Type B pancreatic cell (in vitro differentiated cells): ENCODE measurements at regions not wholly inside any gene's neighbourhood (a gene's known extent, or its start where the extent isn't known, plus 50 kb on each side); places are given as distances from the start of the nearest gene placed in this dataset.
A peak's percentile ranks its signal among the peaks of the same experiment; 100 is the strongest.

Experiments used
- DNase-seq: peaks from one replicate; pipeline ENCODE4 v3.0.0; 2021; ENCODE audit warnings: mixed read lengths; ENCODE audit not compliant: unreplicated experiment; ENCODE audit errors: extremely low spot score
- H3K27ac Mint-ChIP-seq: 2 replicates; pipeline ENCODE4 v1.8.0; 2021; ENCODE audit warnings: mild to moderate bottlenecking, mixed read lengths
- H3K27me3 Mint-ChIP-seq: 2 replicates; pipeline ENCODE4 v1.8.0; 2021; ENCODE audit warnings: mixed read lengths
- H3K36me3 Mint-ChIP-seq: 2 replicates; pipeline ENCODE4 v1.8.0; 2021; ENCODE audit warnings: mixed read lengths
- H3K4me1 Mint-ChIP-seq: one replicate; pipeline ENCODE4 v1.8.0; 2021; ENCODE audit warnings: mixed read lengths; ENCODE audit not compliant: unreplicated experiment
- H3K4me3 Mint-ChIP-seq: 2 replicates; pipeline ENCODE4 v1.8.0; 2021; ENCODE audit warnings: mild to moderate bottlenecking, mixed read lengths
- H3K9me3 Mint-ChIP-seq: 2 replicates; pipeline ENCODE4 v1.8.0; 2021; ENCODE audit warnings: mixed read lengths
- TF ChIP-seq, protein P1 (sequence below): fragments of 200-600 bp; sonication (generic); conservative IDR thresholded peaks from 2 replicates; pipeline ENCODE4 v1.5.0; 2021; ENCODE audit warnings: antibody characterized with exemption, mild to moderate bottlenecking

DNA sequence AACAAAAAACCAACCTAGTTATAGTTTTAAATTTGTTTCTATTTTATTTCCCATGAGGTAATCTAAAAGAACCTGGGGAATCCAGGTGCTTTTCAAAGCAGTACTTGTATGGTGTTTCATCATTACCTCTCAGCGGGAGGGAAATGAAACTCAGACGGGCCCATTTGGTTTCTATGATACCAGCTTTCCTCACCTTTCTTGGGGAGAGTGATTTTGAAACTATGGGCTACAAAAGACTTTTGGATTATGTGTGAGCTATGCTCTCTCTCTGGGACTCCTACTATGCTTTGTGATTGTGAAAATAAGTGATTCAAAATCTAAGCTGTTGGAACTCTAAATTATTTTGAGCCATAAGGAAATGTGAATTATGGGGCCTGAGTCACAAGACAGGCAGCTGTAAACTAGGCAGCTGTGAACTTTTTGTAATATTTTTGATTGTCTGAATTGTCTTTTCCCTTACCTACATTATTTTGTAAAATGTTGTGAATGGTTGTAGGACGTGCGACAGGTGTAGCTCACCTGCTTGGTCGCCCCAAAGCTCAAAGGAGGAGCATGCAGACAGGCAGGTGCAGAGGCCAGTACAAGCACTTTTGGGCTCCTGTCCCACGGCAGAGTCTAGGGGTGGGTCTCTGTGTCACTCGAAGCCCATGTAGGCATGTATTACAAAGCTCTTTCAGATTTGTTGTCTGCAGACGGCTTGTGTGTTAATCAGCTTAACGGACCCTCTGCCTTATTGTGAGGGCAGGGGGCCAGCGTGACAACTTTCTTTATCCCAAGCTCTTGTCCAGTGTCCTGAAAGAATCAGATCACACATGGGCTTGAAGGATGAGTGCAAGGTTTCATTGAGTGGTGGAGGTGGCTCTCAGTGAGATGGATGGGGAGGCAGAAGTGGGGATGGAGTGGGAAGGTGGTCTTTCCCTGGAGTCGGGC lies 64.8 kb upstream of the BACH1 start:
- DNase-seq, result no peak
- TF ChIP-seq, protein P1, sequence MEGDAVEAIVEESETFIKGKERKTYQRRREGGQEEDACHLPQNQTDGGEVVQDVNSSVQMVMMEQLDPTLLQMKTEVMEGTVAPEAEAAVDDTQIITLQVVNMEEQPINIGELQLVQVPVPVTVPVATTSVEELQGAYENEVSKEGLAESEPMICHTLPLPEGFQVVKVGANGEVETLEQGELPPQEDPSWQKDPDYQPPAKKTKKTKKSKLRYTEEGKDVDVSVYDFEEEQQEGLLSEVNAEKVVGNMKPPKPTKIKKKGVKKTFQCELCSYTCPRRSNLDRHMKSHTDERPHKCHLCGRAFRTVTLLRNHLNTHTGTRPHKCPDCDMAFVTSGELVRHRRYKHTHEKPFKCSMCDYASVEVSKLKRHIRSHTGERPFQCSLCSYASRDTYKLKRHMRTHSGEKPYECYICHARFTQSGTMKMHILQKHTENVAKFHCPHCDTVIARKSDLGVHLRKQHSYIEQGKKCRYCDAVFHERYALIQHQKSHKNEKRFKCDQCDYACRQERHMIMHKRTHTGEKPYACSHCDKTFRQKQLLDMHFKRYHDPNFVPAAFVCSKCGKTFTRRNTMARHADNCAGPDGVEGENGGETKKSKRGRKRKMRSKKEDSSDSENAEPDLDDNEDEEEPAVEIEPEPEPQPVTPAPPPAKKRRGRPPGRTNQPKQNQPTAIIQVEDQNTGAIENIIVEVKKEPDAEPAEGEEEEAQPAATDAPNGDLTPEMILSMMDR, result no peak
- H3K27me3 Mint-ChIP-seq, result no peaks in the 10 kb centered on the region
- no peak overlapping the region for H3K4me3 Mint-ChIP-seq
- H3K27ac Mint-ChIP-seq, result peak overlapping the region; percentile 88
- no peaks in the 10 kb centered on the region for H3K36me3 Mint-ChIP-seq
- H3K9me3 Mint-ChIP-seq, result no peaks in the 10 kb centered on the region
- peaks cover 6% of the 10 kb centered on the region for H3K4me1 Mint-ChIP-seq

DNA sequence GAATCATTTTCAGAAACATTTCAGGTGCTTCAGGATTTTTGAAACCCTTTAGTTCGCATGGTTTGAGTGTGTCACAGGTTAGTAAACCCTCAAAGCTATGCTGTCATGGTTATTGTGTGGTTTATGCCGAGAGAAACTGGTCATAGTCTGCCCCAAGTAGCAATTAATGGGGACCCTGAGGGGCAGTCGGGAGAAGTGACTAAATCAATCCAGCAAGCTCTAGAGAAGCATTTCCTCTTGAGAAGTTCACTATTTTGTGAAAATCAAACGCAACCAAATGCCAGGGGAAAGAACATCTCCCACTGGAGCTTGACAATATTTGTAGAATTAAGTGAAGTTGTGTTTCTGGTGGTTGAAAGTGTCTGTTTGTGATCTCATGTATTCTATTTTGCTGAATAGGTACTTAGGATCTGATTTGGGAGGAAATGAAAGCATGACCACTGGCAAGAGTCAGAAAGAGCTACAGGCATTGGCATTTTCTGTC lies 63.0 kb upstream of the BACH1 start:
- H3K27ac Mint-ChIP-seq, result peak overlapping the region; percentile 2
- H3K36me3 Mint-ChIP-seq, result no peaks in the 10 kb centered on the region
- TF ChIP-seq, protein P1, result no peak
- no peaks in the 10 kb centered on the region for H3K9me3 Mint-ChIP-seq
- H3K4me1 Mint-ChIP-seq, result peaks cover 6% of the 10 kb centered on the region
- no peak for DNase-seq
- no peak overlapping the region for H3K4me3 Mint-ChIP-seq
- no peaks in the 10 kb centered on the region for H3K27me3 Mint-ChIP-seq

DNA sequence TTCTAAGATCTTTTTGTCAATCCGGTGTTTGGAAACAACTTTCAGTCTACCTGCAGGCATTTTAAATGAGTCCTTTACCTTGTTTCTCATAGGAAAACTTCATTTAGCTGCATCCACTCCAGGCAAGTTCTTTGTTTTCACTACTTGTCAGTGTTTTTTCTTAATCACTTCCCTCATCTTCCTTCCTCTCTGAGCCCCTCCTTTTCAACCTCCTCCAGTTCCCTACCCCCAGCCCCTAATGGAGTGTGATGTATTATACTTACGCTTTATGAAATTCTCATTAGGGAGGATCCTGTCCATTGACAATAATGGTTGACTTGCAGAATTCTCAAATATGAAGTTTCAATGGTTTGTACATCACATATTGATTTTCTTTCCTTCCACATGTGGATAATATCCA lies 62.5 kb upstream of the BACH1 start:
- no peaks in the 10 kb centered on the region for H3K9me3 Mint-ChIP-seq
- peaks cover 1% of the 10 kb centered on the region for H3K4me1 Mint-ChIP-seq
- H3K27ac Mint-ChIP-seq, result no peak overlapping the region
- no peaks in the 10 kb centered on the region for H3K36me3 Mint-ChIP-seq
- no peak overlapping the region for H3K4me3 Mint-ChIP-seq
- DNase-seq, result no peak
- no peaks in the 10 kb centered on the region for H3K27me3 Mint-ChIP-seq
- TF ChIP-seq, protein P1, result no peak

DNA sequence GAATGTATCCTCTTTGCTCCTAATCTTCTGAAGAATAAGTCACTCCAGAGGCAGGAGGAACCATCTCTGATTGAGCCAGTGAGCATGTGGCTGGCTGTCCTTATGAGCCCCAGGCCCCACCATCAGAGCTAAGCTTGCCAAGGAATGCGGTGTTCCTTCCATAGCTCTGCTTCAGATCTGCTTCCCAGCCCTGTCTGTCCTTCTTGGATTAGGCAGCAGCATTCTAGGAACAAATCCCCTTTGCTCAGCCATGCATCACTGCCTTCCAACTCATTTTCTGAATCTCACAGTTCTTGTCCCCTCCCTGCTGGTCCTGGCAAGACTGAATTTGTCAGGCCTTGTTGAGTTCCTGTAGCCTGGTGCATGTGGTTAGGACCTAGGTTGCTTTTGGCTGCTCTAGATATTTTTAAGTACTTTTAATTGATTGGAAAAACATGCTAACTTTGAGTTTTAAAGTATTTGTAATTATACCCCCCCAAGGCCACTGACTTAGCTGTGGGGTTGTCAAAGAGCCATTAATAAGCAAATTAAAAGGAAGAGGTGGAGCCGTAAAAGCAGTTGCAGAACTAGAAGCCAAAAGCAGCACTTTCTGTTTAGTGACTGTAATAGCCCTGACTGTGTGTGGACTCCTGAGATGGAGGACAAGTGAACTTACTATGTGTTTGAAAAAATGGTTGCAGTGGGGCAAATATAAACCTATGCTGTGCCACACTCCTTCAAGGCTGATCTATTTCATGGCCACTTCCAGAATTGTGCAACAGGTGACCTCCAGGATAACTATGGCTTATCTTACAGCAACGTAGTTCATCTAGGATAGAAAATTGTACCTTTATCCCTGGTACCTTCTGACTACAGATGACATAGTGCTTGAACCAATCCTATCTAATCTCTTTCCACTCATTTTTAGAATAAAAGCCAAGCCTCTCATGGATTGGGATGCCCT lies 61.3 kb upstream of the BACH1 start:
- no peak overlapping the region for H3K27ac Mint-ChIP-seq
- H3K4me3 Mint-ChIP-seq, result no peak overlapping the region

More for the DNA sequence above, 61.3 kb upstream of the BACH1 start:
- DNase-seq, result no peak
- Mint-ChIP-seq H3K9me3 (no peaks in the 10 kb centered on the region), H3K4me1 (no peaks in the 10 kb centered on the region), H3K36me3 (no peaks in the 10 kb centered on the region), H3K27me3 (no peaks in the 10 kb centered on the region)
- TF ChIP-seq, protein P1, result no peak
